Thymus (tissue), 11 donors: ENCODE measurements at regions not wholly inside any gene's neighbourhood (a gene's known extent, or its start where the extent isn't known, plus 50 kb on each side); places are given as distances from the start of the nearest gene placed in this dataset.

Experiments used
- DNase-seq, 9 donors: peaks; one replicate each; pipeline ENCODE4 v3.0.0-alpha.2; 2013; ENCODE audit warnings: low spot score in 9 of 9, low read depth in 6 of 9, missing footprints in 1 of 9
- H3K27ac ChIP-seq, 2 donors: one replicate each; pipeline ENCODE4 v1.5.1; 2013; ENCODE audit warnings: control low read depth in 1 of 2, low read depth in 1 of 2, low read length in 1 of 2, mild to moderate bottlenecking in 1 of 2, moderate library complexity in 1 of 2
- H3K27me3 ChIP-seq, 2 donors: one replicate each; pipeline ENCODE4 v1.5.1; 2013; ENCODE audit warnings: low read length in 1 of 2; ENCODE audit not compliant: control insufficient read depth in 2 of 2, insufficient read depth in 1 of 2
- H3K36me3 ChIP-seq, 2 donors: one replicate each; pipeline ENCODE4 v1.5.1; 2013; ENCODE audit warnings: low read length in 1 of 2, mild to moderate bottlenecking in 1 of 2, moderate library complexity in 1 of 2; ENCODE audit not compliant: control insufficient read depth in 2 of 2, insufficient read depth in 2 of 2
- H3K4me1 ChIP-seq, 2 donors: one replicate each; pipeline ENCODE4 v1.5.1; 2013; ENCODE audit warnings: low read length in 2 of 2; ENCODE audit not compliant: control insufficient read depth in 2 of 2, insufficient read depth in 2 of 2
- H3K4me3 ChIP-seq, 2 donors: one replicate each; pipeline ENCODE4 v1.5.1; 2013; ENCODE audit warnings: low read length in 2 of 2, control low read depth in 1 of 2, mild to moderate bottlenecking in 1 of 2
- H3K9me3 ChIP-seq, 2 donors: one replicate each; pipeline ENCODE4 v1.5.1; 2013; ENCODE audit warnings: low read length in 1 of 2, mild to moderate bottlenecking in 1 of 2; ENCODE audit not compliant: control insufficient read depth in 2 of 2, insufficient read depth in 1 of 2
- WGBS: extraction: QIAGEN DNeasy Blood & Tissue Kit; methylation state at CpG from one replicate; pipeline ENCODE4 v1.1.7; 2013; 5-methylcytosine and 5-hydroxymethylcytosine counted together
- donor health status: healthy.

- H3K36me3 ChIP-seq = no peaks in the 10 kb centered on the region
- no peaks in the 10 kb centered on the region for H3K4me1 ChIP-seq
- H3K4me3 ChIP-seq = no peak overlapping the region
- peaks cover 0 to 7% of the 10 kb centered on the region in 2 donors for H3K9me3 ChIP-seq
- no peak for DNase-seq
- H3K27me3 ChIP-seq = no peaks in the 10 kb centered on the region
- H3K27ac ChIP-seq = no peak overlapping the region
- WGBS = 89% methylated on average over 1 of the region's 1 CpG
Measured at GRCh38 chr18:51865538-51865937, 474.5 kb upstream of the DCC start.

GRCh38 chr18:51867767-51868166 is 472.2 kb upstream of the DCC start:
- peaks cover 0 to 7% of the 10 kb centered on the region in 2 donors for H3K9me3 ChIP-seq
- no peak overlapping the region for H3K4me3 ChIP-seq
- no peaks in the 10 kb centered on the region for H3K27me3 ChIP-seq
- DNase-seq = peak in 1 of 9 donors; percentile 10
- H3K4me1 ChIP-seq = no peaks in the 10 kb centered on the region
- H3K36me3 ChIP-seq = no peaks in the 10 kb centered on the region
- no peak overlapping the region for H3K27ac ChIP-seq

GRCh38 chr18:51878724-51879123 is 461.3 kb upstream of the DCC start:
- Histone ChIP-seq H3K36me3 (no peaks in the 10 kb centered on the region), H3K27ac (no peak overlapping the region), H3K9me3 (peaks cover 0 to 13% of the 10 kb centered on the region in 2 donors), H3K27me3 (no peaks in the 10 kb centered on the region), H3K4me3 (no peak overlapping the region), H3K4me1 (no peaks in the 10 kb centered on the region)
- WGBS = 96% methylated on average over 1 of the region's 1 CpG
- no peak for DNase-seq

- WGBS = 95% methylated on average over 1 of the region's 1 CpG
- Histone ChIP-seq H3K27me3 (no peaks in the 10 kb centered on the region), H3K4me3 (no peak overlapping the region), H3K4me1 (no peaks in the 10 kb centered on the region), H3K9me3 (peaks cover 0 to 7% of the 10 kb centered on the region in 2 donors), H3K36me3 (no peaks in the 10 kb centered on the region), H3K27ac (no peak overlapping the region)
- no peak for DNase-seq
Measured at GRCh38 chr18:51879329-51879728, 460.7 kb upstream of the DCC start.

- H3K36me3 ChIP-seq = no peaks in the 10 kb centered on the region
- H3K27me3 ChIP-seq = no peaks in the 10 kb centered on the region
- peaks cover 0 to 4% of the 10 kb centered on the region in 2 donors for H3K9me3 ChIP-seq
- no peak overlapping the region for H3K27ac ChIP-seq
- no peaks in the 10 kb centered on the region for H3K4me1 ChIP-seq
- DNase-seq = no peak
- H3K4me3 ChIP-seq = no peak overlapping the region
- 91% methylated on average over 2 of the region's 2 CpGs for WGBS
Measured at GRCh38 chr18:51881394-51881793, 458.6 kb upstream of the DCC start.

- whole genome bisulfite sequencing = 92% methylated on average over 4 of the region's 4 CpGs
Measured at GRCh38 chr18:51884039-51884438, 456.0 kb upstream of the DCC start.

GRCh38 chr18:51890762-51891161 is 449.2 kb upstream of the DCC start:
- WGBS = 80% methylated on average over 3 of the region's 3 CpGs
- H3K9me3 ChIP-seq = no peaks in the 10 kb centered on the region
- no peak overlapping the region for H3K27ac ChIP-seq
- H3K4me1 ChIP-seq = no peaks in the 10 kb centered on the region
- H3K4me3 ChIP-seq = no peak overlapping the region
- DNase-seq = peak in 1 of 9 donors; percentile 11
- no peaks in the 10 kb centered on the region for H3K27me3 ChIP-seq
- H3K36me3 ChIP-seq = no peaks in the 10 kb centered on the region

More at GRCh38 chr18:51884039-51884438, 456.0 kb upstream of the DCC start:
- Histone ChIP-seq H3K27me3 (no peaks in the 10 kb centered on the region), H3K27ac (no peak overlapping the region), H3K4me1 (no peaks in the 10 kb centered on the region), H3K9me3 (peaks cover 0 to 4% of the 10 kb centered on the region in 2 donors), H3K36me3 (no peaks in the 10 kb centered on the region), H3K4me3 (no peak overlapping the region)
- DNase-seq = no peak

GRCh38 chr18:51891876-51892275 is 448.1 kb upstream of the DCC start:
- no peaks in the 10 kb centered on the region for H3K27me3 ChIP-seq
- WGBS = 85% methylated on average over 1 of the region's 1 CpG
- no peaks in the 10 kb centered on the region for H3K4me1 ChIP-seq
- H3K36me3 ChIP-seq = no peaks in the 10 kb centered on the region
- no peak for DNase-seq
- no peak overlapping the region for H3K4me3 ChIP-seq
- H3K9me3 ChIP-seq = no peaks in the 10 kb centered on the region
- H3K27ac ChIP-seq = no peak overlapping the region

- Histone ChIP-seq H3K4me3 (no peak overlapping the region), H3K27me3 (no peaks in the 10 kb centered on the region), H3K36me3 (no peaks in the 10 kb centered on the region), H3K27ac (no peak overlapping the region), H3K9me3 (no peaks in the 10 kb centered on the region), H3K4me1 (no peaks in the 10 kb centered on the region)
- 92% methylated on average over 6 of the region's 6 CpGs for WGBS
- DNase-seq = no peak
Measured at GRCh38 chr18:51897884-51898283, 442.1 kb upstream of the DCC start.
